Thyroid gland (tissue), 4 donors: ENCODE measurements at regions not wholly inside any gene's neighbourhood (a gene's known extent, or its start where the extent isn't known, plus 50 kb on each side); places are given as distances from the start of the nearest gene placed in this dataset.
"Not testable (repeated sequence)": the region's sequence is repeated elsewhere in the genome, so short reads cannot be mapped to it uniquely, and the experiment has no call there.

Source experiments
- DNase-seq, 2 donors: peaks; one replicate each; pipeline ENCODE4 v3.0.0-alpha.2; 2019
- H3K27ac ChIP-seq, 3 donors: fragments of 200-600 bp; sonication (generic); 1 replicate in 2 of 3; 2 replicates in 1 of 3; pipeline ENCODE4 v1.5.1; 2016 to 2019; ENCODE audit warnings: mild to moderate bottlenecking in 1 of 3, moderate library complexity in 1 of 3
- H3K27me3 ChIP-seq: fragments of 200-600 bp; sonication (generic); one replicate; pipeline ENCODE4 v1.5.1; 2019
- H3K36me3 ChIP-seq, 2 donors: fragments of 200-600 bp; sonication (generic); one replicate each; pipeline ENCODE4 v1.5.1; 2016 to 2019
- H3K4me1 ChIP-seq, 2 donors: fragments of 200-600 bp; sonication (generic); one replicate each; pipeline ENCODE4 v1.5.1; 2017 to 2019
- H3K4me3 ChIP-seq, 3 donors: fragments of 200-600 bp; sonication (generic); replicated peaks in 1 of 3; 1 replicate in 2 of 3; 2 replicates in 1 of 3; pipeline ENCODE4 v1.5.1; 2016; ENCODE audit warnings: mild to moderate bottlenecking in 1 of 3
- H3K9me3 ChIP-seq: fragments of 200-600 bp; sonication (generic); one replicate; pipeline ENCODE4 v1.5.1; 2017
- CTCF ChIP-seq, 6 experiments: fragments of 200-600 bp in 3 of 6; fragments of 450-650 bp in 3 of 6; sonication (generic) in 3 of 6; IDR thresholded peaks; one replicate each; pipeline ENCODE4 v1.5.1; 2016 to 2019; ENCODE audit warnings: antibody characterized with exemption in 6 of 6, mild to moderate bottlenecking in 2 of 6, inconsistent platforms in 1 of 6, moderate library complexity in 1 of 6
- POLR2A ChIP-seq, 2 donors: fragments of 450-650 bp; IDR thresholded peaks; one replicate each; pipeline ENCODE4 v1.6.1; 2017; ENCODE audit warnings: antibody characterized with exemption in 2 of 2, mild to moderate bottlenecking in 2 of 2, moderate library complexity in 1 of 2
- WGBS, 2 donors: methylation state at CpG; one replicate each; pipeline ENCODE4 v1.1.5; 2017; 5-methylcytosine and 5-hydroxymethylcytosine counted together
- intact Hi-C: fragments of 100-400 bp; cut with DNase I; formaldehyde crosslinking; loops from one replicate; pipeline ENCODE4 v1.15.1; 2023

- no peak overlapping the region for H3K27ac ChIP-seq
- no peak overlapping the region for H3K4me3 ChIP-seq
- H3K36me3 ChIP-seq, result no peaks in the 10 kb centered on the region
- DNase-seq, result no peak
- no peaks in the 10 kb centered on the region for H3K9me3 ChIP-seq
- TF ChIP-seq CTCF (IDR thresholded peaks at IDR 0.05) (no peak), POLR2A (IDR thresholded peaks at IDR 0.05) (no peak)
- no peaks in the 10 kb centered on the region for H3K27me3 ChIP-seq
- H3K4me1 ChIP-seq, result no peaks in the 10 kb centered on the region
- 89 to 95% methylated on average over 1 of the region's 1 CpG for WGBS, 2 donors
- intact Hi-C loops, result no loop called here
These were observed 147.6 kb downstream of the MAIP1 start for GRCh38 chr2:200102971-200103370.

- no peak for DNase-seq
- Histone ChIP-seq H3K36me3 (no peaks in the 10 kb centered on the region), H3K4me1 (no peaks in the 10 kb centered on the region), H3K27me3 (no peaks in the 10 kb centered on the region), H3K27ac (no peak overlapping the region), H3K4me3 (no peak overlapping the region), H3K9me3 (no peaks in the 10 kb centered on the region)
- WGBS, 2 donors, result 88 to 100% methylated on average over 1 of the region's 1 CpG
- TF ChIP-seq POLR2A (IDR thresholded peaks at IDR 0.05) (no peak), CTCF (IDR thresholded peaks at IDR 0.05) (no peak)
- intact Hi-C loops, result no loop called here
These were observed 148.6 kb downstream of the MAIP1 start for GRCh38 chr2:200104015-200104414.

- DNase-seq, result no peak
- Histone ChIP-seq H3K27ac (no peak overlapping the region), H3K9me3 (no peaks in the 10 kb centered on the region), H3K36me3 (no peaks in the 10 kb centered on the region), H3K27me3 (no peaks in the 10 kb centered on the region), H3K4me3 (no peak overlapping the region), H3K4me1 (no peaks in the 10 kb centered on the region)
- TF ChIP-seq POLR2A (IDR thresholded peaks at IDR 0.05), result no peak
- intact Hi-C loops, result no loop called here
- WGBS, 2 donors, result 91 to 95% methylated on average over 6 of the region's 6 CpGs
These were observed 152.3 kb downstream of the MAIP1 start for GRCh38 chr2:200107514-200108217.

- WGBS, 2 donors, result 88 to 90% methylated on average over 3 of the region's 3 CpGs
- no peaks in the 10 kb centered on the region for H3K36me3 ChIP-seq
These were observed 154.0 kb downstream of the MAIP1 start for GRCh38 chr2:200109421-200109820.

GRCh38 chr2:200110381-200110780 is 155.0 kb downstream of the MAIP1 start:
- H3K36me3 ChIP-seq, result no peaks in the 10 kb centered on the region
- no peak for DNase-seq
- intact Hi-C loops, result no loop called here

More at GRCh38 chr2:200109421-200109820, 154.0 kb downstream of the MAIP1 start:
- DNase-seq, result no peak
- Histone ChIP-seq H3K4me1 (no peaks in the 10 kb centered on the region), H3K27me3 (no peaks in the 10 kb centered on the region), H3K4me3 (no peak overlapping the region), H3K9me3 (no peaks in the 10 kb centered on the region), H3K27ac (no peak overlapping the region)
- TF ChIP-seq POLR2A (IDR thresholded peaks at IDR 0.05), result no peak
- intact Hi-C loops, result no loop called here

GRCh38 chr2:200113016-200113799 is 157.8 kb downstream of the MAIP1 start:
- DNase-seq, H3K9me3 ChIP-seq, intact Hi-C loops, H3K4me1 ChIP-seq, H3K36me3 ChIP-seq, H3K27me3 ChIP-seq, H3K4me3 ChIP-seq, H3K27ac ChIP-seq: not testable (repeated sequence)
- 47 to 55% methylated on average over 8 of the region's 8 CpGs for WGBS, 2 donors

More at GRCh38 chr2:200110381-200110780, 155.0 kb downstream of the MAIP1 start:
- Histone ChIP-seq H3K27me3 (no peaks in the 10 kb centered on the region), H3K9me3 (no peaks in the 10 kb centered on the region), H3K4me1 (no peaks in the 10 kb centered on the region), H3K4me3 (no peak overlapping the region), H3K27ac (no peak overlapping the region)
- no peak for TF ChIP-seq CTCF (IDR thresholded peaks at IDR 0.05)
- no peak for TF ChIP-seq POLR2A (IDR thresholded peaks at IDR 0.05)
